GF-D8 (cell line): ENCODE measurements at regions not wholly inside any gene's neighbourhood (a gene's known extent, or its start where the extent isn't known, plus 50 kb on each side); places are given as distances from the start of the nearest gene placed in this dataset.

Source experiments
- DNase-seq: peaks from one replicate; lab custom pipeline; 2025; lab: John Stamatoyannopoulos, UW

GRCh38 chr1:55329091-55329490 lies 113.9 kb upstream of the USP24 start:
- no peak for DNase-seq

GRCh38 chr1:55326496-55327243 lies 111.5 kb upstream of the USP24 start:
- DNase-seq, result no peak

- no peak for DNase-seq
Observed at GRCh38 chr1:55323760-55324159, 108.6 kb upstream of the USP24 start.

- DNase-seq, result no peak
Observed at GRCh38 chr1:55322842-55323241, 107.7 kb upstream of the USP24 start.

GRCh38 chr1:55321942-55322341 lies 106.8 kb upstream of the USP24 start:
- DNase-seq, result no peak

- DNase-seq, result no peak
Observed at GRCh38 chr1:55320891-55321290, 105.7 kb upstream of the USP24 start.

- DNase-seq, result no peak
Observed at GRCh38 chr1:55318116-55318817, 103.1 kb upstream of the USP24 start.

GRCh38 chr1:55317673-55318072 lies 102.5 kb upstream of the USP24 start:
- DNase-seq, result no peak

GRCh38 chr1:55316947-55317662 lies 101.9 kb upstream of the USP24 start:
- no peak for DNase-seq

- no peak for DNase-seq
Observed at GRCh38 chr1:55316502-55316901, 101.3 kb upstream of the USP24 start.

- DNase-seq, result no peak
Observed at GRCh38 chr1:55315552-55315951, 100.4 kb upstream of the USP24 start.

GRCh38 chr1:55314740-55315139 lies 99.6 kb upstream of the USP24 start:
- DNase-seq, result no peak

- no peak for DNase-seq
Observed at GRCh38 chr1:55313903-55314302, 98.7 kb upstream of the USP24 start.

GRCh38 chr1:55311979-55312378 lies 96.8 kb upstream of the USP24 start:
- no peak for DNase-seq

GRCh38 chr1:55311057-55311641 lies 96.0 kb upstream of the USP24 start:
- no peak for DNase-seq

GRCh38 chr1:55310505-55310971 lies 95.4 kb upstream of the USP24 start:
- no peak for DNase-seq

- DNase-seq, result no peak
Observed at GRCh38 chr1:55309786-55310504, 94.8 kb upstream of the USP24 start.

GRCh38 chr1:55309053-55309452 lies 93.9 kb upstream of the USP24 start:
- DNase-seq, result no peak

- no peak for DNase-seq
Observed at GRCh38 chr1:55305735-55306134, 90.6 kb upstream of the USP24 start.

- DNase-seq, result no peak
Observed at GRCh38 chr1:55304229-55304740, 89.1 kb upstream of the USP24 start.

- no peak for DNase-seq
Observed at GRCh38 chr1:55302972-55303371, 87.8 kb upstream of the USP24 start.

GRCh38 chr1:55301912-55302311 lies 86.7 kb upstream of the USP24 start:
- no peak for DNase-seq
